ENCODE measurements at regions not wholly inside any gene's neighbourhood (a gene's known extent, or its start where the extent isn't known, plus 50 kb on each side); places are given as distances from the start of the nearest gene placed in this dataset.

DNA sequence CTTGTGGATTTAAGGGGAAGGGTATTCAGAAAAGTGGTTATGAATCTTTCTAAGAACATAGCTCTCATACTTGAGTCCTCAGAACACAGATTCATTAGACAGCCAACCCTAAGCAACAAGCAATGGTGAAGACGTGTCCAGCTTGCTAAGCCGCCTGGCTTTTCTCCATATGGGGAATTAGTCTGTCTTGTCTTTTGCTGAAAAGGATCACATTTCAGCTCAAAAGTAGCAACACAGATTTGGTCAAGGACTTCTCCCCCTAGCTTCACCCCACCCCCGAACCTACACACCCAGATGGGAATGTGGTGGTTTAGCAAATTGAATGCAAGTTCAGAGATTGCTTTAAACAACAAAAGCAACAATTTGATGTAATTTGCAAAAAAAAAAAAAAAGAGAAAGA is 103.3 kb upstream of the RASGEF1B start:
- no peak for DNase-seq

DNA sequence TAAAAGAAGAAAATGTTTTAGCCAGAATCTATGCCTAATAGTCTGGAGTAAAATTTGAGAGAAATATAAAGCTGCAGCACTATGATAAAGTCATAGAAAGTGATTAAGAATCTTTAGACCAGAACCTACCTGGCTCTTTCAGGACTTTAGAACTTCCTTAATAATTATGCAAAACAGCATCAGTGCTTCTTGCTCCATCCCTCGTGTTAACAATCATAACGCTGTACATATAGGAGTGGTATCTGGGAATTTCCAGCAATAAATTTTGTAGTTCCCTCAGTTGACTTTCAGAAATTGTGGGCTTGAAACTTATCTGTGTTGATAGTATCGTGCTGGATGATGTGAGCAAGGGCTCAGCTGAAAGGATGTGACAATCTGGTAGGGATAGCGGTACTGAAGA is 102.1 kb upstream of the RASGEF1B start:
- no peak for DNase-seq

DNA sequence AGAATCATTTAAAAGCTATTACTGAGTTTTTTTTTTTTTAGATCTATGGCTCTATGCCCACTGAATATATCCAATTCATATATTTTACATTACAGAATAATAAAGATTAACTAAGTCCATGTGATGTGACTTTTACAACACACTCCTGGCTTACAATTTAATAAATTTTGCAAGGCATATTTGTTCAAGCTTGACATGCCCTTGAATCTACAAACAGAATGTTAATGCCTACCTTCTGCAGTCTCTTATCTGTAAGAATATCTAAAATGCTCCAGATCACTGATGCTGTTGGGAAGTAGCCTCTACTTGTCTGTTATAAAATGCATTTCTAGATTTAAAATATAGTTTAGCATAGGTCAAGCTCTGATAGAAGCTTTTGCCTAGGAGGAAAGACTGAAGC is 100.7 kb upstream of the RASGEF1B start:
- no peak for DNase-seq

DNA sequence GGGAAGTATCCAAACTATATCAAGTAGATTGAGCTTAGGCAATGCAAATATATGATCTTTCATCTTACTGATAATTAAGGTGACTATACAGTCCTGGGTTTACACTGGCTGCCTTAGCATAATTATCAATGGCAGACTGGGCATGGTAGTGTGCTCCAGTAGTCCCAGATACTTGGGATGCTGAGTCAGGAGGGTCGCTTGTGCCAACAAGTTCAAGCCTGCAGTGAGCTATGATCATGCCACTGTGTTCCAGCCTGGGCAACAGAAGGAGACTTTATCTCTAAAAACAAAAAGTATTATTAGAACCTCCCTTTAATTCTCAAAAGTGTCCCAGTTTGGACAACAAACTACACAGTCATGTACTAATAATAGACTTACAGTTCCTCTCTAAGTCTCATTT is 99.4 kb upstream of the RASGEF1B start:
- DNase-seq = no peak

DNA sequence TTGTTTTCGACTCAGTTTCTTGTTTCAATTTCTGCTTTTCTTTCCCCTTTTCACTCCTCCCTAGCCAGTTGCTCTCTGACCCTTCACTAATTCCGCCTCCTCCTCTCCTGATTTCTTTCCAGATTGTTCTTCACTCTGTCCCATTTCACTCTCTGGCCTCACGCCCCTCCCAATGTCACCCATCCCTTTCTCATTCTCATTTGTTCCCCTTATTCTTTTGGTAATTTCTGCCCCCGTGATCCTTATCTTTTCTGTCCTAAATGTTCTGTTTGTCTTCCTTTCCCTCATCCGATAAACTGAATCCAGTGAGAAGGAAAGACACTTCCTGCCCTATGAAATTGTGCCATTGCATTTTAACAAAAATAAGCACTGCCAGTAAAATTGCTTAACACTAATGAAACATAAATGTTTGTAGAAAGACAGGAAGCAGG is 94.5 kb upstream of the RASGEF1B start:
- DNase-seq = no peak

DNA sequence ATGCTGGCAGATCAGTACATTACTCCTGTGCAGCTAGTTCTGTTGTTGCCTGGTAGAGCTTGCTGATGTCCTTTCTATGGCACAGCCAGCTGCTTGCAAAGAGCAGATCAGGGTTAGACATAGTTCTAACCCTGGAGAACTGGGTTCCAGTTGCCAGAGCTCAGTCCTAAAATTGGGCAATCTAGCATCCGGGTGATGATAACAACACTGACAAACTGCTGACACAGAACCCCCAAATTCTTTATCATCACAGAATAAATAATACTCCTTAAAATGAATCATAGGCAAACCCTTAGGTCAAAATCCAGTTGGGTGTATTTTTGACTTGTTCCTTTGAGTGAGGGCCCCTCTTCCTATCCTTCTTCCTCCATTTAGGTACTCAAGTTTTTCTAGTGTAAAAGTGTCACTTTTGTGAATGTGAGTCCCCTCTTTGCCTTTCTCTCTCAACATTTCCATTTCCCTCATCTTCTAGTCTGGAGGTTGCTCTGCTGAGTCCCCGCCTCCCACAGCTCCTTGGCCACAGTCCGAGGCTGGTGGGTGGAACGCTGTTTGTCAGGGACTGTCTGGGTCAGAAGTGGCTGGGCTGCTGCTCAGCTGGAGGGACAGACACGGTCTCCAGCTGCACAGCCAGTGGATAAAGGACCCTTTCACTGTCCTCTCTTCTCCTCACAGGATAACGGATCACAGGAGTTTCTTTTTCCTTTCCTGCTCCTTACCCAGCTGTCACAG is 93.6 kb upstream of the RASGEF1B start:
- peak; percentile 3 for DNase-seq

DNA sequence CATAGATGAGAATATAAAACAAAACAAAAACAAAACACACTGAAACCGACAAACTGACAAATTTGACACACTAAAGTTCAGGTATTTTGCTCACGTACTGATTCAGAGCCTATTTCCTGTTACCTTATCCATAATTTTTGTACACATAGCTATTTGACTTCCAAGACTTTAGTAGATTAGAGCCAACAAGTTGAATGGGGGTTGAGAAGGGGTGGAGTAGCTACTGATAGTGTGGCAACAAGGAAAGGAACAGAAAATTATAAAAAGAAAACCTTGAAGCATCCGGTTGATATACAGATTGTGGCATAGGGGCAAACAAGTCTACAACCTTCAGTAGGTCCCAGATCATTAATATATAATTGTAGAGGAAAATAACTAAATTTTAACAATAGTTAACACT is 92.3 kb upstream of the RASGEF1B start:
- no peak for DNase-seq

DNA sequence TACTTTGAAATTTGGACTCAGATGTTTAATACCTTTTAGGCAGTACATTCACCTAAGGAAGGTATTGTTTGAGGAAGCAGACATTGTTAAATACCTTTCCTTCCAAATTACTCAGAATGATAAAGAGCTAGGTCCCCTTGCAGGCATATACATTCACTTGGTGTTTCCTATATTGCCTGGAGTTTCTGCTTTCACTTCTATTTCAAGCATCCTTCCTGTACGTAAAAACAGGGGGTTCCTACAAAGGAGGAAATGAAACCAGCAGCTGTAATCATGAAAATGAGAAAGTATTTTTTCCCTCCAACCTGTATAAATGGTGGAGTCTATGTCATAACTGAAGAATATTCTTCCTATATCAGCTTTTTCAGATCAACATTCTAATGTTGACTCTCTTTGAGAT is 90.4 kb upstream of the RASGEF1B start:
- no peak for DNase-seq

DNA sequence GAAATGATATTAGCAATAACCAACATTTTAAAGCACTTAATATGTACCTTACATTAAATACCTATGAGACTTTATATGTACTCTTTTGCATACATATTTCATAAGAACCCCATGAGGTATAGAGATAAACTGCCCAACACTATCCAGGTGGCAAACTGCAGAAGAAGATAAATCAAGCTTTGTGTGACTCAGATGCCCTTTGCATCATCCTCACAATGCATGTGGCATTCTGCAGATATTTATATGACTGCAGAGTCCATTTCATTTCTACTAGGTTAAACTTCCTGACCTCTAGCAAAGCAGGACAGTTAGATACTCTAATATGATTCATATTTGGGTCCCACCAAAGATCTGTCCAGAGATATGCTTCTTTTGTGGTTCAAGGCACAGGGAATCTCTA is 85.6 kb upstream of the RASGEF1B start:
- no peak for DNase-seq

DNA sequence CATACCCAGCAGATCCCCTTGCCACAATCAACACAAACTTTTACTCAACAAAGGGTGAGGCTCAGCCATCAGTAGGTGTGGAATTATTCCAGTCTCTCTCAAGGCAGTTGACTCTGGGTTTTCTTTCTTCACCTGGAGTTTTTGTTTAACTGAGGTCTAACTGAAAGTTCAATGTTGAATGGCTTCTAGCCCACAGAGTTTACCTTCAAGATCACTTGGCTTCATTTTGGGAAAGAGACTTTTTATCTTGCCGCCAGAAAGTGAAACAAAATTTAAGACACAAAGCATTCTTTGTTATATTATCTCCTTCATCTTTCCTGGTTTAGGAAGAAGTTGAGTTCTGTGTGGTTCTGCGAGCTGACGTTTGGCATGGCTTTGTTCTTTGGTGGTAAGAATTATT is 83.8 kb upstream of the RASGEF1B start:
- DNase-seq = no peak

DNA sequence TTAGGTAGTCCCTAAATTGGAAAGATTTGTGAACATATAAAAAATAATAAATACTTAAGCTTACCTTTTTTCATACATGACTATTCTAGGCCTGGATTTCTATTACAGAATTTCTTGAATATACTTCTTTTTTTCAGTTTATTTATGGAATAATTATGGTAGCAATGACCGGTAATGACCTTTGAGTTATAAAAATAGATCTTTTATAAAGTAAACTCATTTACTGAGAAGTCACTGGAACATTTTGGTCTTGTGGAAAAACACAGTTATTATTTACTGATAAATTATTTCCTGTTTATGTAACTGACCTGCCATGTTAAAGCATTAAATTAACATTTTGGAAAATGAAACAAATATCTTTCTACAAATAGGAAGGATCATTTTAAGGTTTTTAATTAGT is 80.4 kb upstream of the RASGEF1B start:
- DNase-seq = no peak

DNA sequence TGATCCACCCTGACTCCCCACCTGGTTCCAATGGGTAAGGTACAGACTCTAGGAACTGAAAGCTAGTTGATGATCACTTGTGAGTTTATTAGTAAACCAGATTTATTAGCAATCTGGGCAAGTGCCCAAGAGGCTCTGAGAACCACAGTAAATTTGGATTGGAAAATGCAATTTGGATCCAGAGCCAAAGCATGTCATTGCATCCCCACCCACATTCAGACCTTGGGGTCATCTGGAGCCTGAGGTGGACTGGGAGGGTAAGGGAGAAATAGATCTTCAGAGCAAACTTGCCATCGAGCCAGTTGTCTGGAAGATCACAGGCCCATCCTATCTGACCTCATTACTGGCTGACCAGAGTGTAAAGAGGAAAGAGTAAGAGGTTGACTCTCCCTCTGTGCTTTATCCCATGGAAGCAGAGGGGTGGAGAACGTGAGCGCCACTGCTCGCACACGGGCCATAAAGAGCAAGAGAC is 78.7 kb upstream of the RASGEF1B start:
- DNase-seq = no peak

DNA sequence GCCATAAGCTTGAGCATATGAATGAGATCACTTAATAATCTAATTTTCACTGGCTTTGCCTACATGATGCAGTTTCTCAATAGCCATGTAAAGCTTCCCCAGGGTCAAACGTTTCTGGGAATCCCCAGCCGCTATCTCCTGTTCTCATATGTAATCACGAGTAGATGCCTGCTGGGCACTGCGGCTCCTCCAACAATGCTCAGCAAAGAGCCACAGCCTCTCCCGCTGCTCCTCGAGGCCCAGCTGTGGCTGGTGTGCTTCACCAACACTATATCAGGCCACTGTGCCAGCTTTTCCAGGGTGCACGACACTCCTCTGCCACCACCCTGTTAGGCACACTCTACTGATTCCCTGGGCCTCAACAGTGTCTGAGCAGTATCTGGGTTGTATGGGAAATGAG is 78.3 kb upstream of the RASGEF1B start:
- DNase-seq = no peak

DNA sequence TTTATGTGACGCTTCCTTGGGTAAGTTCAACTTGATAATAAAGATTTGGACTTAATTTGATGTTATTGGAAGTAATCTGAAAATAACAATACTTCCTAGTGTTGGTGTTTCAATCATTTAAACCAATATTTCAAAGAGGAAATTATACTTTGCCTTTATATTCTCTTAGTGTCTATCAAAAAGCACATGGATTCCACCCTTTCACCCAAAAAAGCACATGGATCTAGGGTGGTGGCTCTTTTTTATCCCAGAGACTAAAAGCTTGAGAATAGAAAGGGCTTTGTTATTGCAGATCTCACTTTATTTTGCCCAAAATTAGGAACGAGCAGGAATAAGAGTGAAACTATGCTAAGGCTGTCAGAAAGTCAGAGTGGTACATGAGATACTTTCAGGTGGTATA is 75.1 kb upstream of the RASGEF1B start:
- no peak for DNase-seq

DNA sequence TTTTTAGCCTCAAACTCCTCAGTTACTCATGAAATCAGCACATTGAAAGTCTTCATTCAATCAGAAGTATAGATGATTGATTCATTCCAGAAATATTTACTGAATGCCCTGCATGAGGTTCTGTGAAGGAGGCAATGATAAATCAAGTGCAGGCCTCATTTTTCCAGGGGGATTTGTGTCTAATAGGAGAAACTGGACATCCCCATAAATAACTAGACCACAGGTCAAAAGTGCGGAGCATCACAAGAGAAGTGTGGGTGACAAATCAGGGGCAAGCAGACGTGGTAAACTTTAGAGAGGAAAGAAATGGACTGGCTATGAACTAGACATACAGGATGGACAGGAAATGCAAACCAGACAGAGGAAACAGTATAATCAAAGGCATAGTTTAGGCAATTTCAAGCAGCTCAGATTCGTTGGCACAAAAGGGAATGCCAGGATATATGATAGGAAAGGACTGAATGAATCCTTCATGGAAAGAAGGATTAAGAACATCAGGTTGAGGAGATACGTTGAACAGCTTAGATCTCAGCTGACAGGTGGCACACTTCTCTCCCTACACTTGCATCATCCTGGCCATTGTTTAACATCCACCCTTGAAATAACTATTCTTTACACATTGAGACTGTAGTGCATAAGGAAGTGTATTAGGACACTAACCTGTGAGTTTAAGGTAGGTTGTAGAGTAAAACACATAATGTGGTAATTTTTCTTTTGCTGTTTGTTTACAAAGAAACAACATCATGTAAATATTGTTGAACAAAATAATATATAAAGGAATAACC is 69.6 kb upstream of the RASGEF1B start:
- DNase-seq = no peak

DNA sequence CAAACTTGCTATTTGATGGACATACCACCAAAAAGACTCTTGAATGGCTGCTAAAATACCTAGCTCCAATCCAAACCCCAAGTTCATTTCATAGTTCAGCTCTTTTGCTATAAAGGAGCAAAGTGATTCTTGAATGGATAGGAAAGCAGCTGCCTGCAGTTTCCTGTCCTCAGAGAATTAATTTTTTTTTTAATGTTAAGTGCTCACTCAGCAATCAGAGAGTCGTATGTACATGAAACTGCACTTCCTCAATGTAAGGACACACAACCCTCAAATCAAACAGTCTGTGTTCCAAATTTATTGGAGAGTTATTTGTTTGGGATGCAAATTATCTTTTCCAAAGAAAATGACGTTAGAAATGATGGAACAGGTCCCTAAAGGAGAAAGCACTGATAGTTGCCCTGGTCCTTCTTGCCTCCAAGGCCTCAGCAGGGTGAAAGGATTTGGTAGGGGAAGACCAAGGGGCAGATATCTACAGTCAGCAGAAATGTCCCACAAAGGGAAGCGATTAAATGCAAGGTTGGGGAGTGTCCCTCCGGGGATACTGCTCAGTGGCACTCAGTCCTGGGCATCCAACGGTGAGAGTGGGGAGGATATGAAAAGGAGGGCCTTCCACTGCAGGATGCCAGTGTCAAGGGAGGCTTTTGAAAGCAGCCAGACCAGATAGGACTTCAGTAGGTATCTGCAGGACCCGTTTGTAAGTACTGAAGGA is 67.2 kb upstream of the RASGEF1B start:
- DNase-seq = no peak

DNA sequence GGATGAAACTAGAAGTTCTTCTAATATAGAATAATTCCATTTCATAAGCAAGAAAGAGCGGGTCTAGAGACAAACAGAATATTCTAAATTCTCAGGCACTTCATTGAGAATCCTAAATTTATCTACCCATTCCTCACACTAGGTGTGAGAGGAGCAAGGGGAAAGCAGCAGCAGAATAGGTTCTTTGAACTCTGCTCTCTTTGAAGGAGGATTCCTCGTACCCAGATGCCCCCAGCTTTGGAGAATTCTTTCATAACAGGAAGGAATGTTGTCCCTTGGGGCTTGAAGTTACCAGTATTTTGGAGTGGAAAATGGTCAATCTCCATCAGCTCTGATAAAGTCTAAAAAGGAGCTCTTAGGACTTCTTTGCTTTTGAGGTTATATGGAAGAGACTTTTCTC is 59.7 kb upstream of the RASGEF1B start:
- DNase-seq = no peak

DNA sequence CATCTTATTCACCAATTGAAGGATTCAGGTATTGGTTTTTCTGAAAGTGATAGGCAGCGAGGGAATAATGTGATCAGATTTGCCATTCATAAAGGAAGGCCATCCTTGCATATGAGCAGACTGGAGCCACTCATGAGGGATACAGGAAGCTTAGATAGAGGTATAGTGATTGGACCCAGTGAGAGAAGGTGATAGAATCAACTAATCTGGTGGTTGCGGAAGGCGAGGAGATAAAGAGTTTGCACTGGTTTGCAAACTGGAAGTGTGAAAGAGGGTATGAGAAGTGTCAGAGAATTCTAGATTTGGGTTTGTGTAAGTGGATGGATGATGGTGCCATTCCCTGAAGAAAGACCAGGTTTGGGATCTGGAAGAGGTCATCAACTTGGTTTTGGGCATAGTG is 57.3 kb upstream of the RASGEF1B start:
- DNase-seq = no peak

DNA sequence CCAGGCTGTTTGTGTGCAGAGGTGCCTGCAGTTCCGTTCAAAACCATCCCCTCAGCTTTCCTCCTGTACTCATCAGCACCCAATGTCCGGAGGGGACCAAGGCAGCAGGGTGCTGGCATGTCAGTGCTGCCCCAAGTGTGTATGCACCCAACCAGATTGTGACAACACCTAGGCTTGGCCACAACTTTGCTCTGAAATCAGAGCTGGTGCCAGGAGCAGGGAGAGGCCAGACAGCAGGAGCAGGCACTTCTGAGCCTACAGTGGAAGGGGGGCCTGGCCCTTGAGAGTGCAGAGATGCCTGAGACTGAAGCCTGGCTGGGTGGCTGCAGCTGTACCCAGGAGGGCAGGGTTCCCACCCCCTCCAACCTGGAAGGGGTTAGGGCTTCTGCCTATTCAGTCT is 56.5 kb upstream of the RASGEF1B start:
- no peak for DNase-seq

DNA sequence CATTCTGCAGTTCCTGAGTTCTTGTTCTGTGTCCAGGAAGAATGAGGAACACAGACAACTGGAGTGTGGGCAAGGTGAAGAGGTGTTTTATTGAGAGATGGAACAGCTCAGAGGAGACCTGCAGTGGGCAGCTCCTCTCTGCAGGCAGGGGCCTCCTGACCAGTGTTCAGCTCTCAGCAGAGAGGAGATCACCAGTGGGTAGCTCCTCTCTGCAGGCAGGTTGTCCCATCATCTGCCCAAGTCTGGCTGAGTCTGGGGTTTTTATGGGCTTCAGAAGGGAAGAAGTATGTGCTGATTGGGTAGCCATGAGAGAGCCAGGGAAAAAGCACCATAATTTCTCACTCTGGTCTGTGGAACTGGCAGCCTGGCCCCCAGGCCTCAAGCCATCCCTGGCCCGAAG is 56.0 kb upstream of the RASGEF1B start:
- DNase-seq = no peak

DNA sequence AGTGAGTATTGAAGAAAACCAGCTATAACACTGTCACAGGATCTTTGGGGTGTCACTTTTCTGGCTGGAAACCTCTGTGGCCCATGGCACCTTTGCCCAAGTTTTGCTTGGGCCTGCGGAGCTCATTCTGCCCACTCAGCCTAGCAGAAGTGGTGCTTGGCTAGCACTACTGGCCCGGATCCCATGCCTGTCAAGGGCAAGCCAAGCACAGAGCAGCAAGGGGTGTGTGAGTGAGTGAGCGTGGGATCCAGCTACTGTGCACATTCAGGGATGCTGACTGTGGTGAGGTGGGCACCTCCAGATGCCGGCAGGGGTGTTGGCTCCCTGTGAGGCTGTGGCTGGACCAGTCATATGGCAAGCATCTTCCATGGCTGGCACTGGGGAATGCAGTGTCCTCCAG is 55.4 kb upstream of the RASGEF1B start:
- DNase-seq = no peak

DNA sequence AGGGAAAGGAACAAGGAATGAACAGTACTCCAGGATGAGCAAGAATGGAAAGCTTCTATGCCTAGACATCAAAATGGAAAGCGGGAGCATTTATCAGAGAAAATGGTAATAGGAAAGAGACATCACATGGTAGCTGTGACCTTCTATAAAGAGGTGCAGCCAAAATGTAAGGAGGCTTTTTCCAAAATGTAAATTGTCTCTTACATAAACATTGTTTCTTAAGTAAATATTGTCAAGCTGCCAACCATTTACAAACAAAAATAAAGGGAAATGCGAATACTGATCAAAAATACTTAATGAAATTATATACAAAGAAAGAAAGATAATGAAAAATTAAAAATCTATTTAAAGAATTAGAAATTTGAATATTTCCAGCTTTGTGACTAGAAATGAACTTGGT is 55.0 kb upstream of the RASGEF1B start:
- no peak for DNase-seq

DNA sequence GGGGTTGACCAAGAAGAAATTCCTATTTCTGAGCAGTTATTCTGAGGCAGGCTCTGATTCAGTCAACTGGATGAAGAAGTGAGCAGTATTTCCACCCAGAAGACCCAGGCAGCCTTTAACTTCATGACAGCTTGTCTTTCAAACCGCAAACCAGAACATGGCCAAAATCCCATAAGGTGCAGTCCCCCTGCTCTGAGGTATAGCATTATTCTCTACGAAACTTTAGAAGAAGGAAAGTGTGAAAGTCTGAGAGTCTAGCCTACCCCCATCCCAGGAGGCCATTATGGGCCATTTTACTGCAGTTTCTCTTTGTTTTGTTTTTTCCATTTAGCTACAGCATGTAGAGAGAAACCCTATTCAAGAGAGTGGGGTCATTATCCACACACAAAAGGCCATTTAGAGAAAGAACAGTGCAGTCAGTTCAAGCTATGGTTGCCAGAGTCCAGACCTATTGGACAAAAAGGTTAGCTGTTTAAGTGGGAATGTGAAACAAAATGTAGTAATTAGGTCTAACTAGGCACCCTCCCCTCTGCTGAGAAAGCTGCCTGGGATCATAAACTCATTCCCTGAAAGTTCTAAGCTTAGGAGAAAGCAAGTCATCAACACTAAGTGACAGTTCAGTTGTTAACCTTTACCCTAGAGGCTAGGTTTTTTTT is 52.1 kb upstream of the RASGEF1B start:
- DNase-seq = no peak

Data from GOT3 (cell line).